ENCODE measurements at regions not wholly inside any gene's neighbourhood (a gene's known extent, or its start where the extent isn't known, plus 50 kb on each side); places are given as distances from the start of the nearest gene placed in this dataset.
"Not testable (repeated sequence)": the region's sequence is repeated elsewhere in the genome, so short reads cannot be mapped to it uniquely, and the experiment has no call there.

DNA sequence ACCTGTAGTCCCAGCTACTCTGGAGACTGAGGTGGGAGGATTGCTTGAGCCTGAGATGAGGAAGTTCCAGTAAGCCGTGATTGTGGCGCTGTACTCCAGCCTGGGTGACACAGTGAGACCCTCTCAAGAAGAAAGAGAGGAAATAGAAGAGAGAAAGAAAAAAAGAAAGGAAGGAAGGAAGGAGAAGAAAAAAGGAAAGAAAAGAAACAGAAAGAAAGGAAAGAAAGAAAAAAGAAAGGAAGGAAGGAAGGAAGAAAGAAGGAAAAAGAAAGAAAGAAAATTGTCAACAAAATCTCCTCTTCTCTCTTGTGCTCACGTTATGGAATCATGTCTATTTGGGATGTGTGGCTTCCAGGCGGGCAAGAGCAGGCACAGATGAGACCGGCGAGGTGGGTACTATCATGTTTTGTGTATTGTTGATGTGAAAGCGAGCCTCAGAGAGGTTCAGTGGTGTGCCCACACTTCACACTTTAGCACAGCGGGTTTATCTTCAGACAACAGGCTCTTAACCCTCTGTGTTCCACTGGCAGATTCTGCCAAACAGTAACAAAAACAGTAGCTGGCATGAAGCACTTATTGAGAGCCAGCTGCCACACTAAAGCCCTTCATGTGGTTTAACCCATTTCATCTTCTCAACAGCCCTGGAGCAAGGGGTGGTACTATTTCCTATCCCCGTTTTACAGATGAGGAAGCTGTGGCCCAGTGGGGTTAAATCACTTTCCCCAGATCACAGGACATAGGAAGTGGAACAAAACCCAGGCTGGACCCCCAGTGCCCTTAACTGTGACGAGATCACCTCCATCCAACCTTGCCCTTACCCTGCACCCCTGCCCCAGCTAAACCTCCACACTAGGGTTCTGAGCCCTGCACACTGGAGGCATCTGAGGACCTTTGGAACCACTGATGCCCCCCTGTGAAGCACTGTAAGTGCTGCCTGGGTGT is 94.7 kb upstream of the TARDBP start:
- no peaks in the 10 kb centered on the region for H3K27me3 ChIP-seq (ENCODE audit: low read depth, low read length)
- no peak overlapping the region for H3K4me3 ChIP-seq (ENCODE audit: low read depth in 1 of 2, low read length in 2 of 2)
- no peak overlapping the region for H3K27ac ChIP-seq (ENCODE audit: low read length)
- no peaks in the 10 kb centered on the region for H3K36me3 ChIP-seq (ENCODE audit: control insufficient read depth in 1 of 2, insufficient read depth in 2 of 2, low read length in 2 of 2)
- no peaks in the 10 kb centered on the region for H3K9me3 ChIP-seq (ENCODE audit: control insufficient read depth in 1 of 2, low read length in 2 of 2)
- no peaks in the 10 kb centered on the region for H3K4me1 ChIP-seq (ENCODE audit: control insufficient read depth in 1 of 2, insufficient read depth in 2 of 2, low read length in 2 of 2)

DNA sequence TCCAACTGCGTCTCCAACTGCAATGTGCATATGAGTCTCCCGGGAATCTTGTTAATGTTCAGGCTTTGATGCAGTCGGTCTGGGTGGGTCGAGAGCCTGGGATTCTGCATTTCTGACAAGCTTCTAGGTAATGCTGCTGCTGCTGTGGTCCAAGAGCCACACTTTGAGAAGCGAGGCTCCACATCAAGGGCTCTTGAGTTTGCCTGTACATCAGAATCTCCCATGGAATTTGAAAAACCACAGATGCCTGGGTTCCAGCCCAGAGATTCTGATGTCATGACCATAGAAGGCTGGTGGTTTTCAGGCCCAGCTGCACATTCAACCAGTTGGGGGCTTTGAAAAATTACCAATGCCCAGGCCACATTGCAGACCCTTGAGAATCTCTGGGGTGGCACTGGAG is 93.9 kb upstream of the TARDBP start:
- no peaks in the 10 kb centered on the region for H3K9me3 ChIP-seq (ENCODE audit: control insufficient read depth in 1 of 2, low read length in 2 of 2)
- H3K4me3 ChIP-seq (ENCODE audit: low read depth in 1 of 2, low read length in 2 of 2) = no peak overlapping the region
- no peak overlapping the region for H3K27ac ChIP-seq (ENCODE audit: low read length)
- no peaks in the 10 kb centered on the region for H3K27me3 ChIP-seq (ENCODE audit: low read depth, low read length)
- H3K4me1 ChIP-seq (ENCODE audit: control insufficient read depth in 1 of 2, insufficient read depth in 2 of 2, low read length in 2 of 2) = no peaks in the 10 kb centered on the region
- no peaks in the 10 kb centered on the region for H3K36me3 ChIP-seq (ENCODE audit: control insufficient read depth in 1 of 2, insufficient read depth in 2 of 2, low read length in 2 of 2)

DNA sequence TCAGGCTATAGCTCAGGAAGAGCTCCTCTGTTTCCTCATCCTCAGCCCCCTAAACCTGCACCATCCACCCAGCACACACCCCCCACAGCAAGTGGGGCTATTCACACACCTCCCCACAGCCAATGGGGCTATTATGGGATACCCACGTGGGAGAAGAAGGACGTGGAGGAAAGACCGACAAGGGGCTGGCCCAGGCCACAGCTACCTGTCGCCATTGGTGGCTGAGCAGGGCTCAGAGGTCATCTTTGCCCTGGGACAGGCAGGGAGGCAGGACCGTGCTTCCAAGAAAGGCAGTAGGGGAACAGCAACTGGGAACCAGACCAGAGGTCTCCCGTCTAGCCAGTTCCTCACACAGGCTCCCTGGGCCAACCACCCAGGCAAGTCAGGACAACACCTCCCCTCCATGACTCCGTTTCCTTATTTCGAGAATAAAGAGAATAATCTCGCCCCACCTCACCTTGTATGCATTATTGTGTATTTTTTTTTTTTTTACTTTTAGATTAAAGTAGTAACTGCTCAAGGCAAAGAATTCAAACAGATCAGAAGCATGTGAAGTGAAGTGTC is 92.3 kb upstream of the TARDBP start:
- H3K27me3 ChIP-seq (ENCODE audit: low read depth, low read length) = no peaks in the 10 kb centered on the region
- H3K36me3 ChIP-seq (ENCODE audit: control insufficient read depth in 1 of 2, insufficient read depth in 2 of 2, low read length in 2 of 2) = no peaks in the 10 kb centered on the region
- H3K4me1 ChIP-seq (ENCODE audit: control insufficient read depth in 1 of 2, insufficient read depth in 2 of 2, low read length in 2 of 2) = no peaks in the 10 kb centered on the region
- no peaks in the 10 kb centered on the region for H3K9me3 ChIP-seq (ENCODE audit: control insufficient read depth in 1 of 2, low read length in 2 of 2)
- no peak overlapping the region for H3K4me3 ChIP-seq (ENCODE audit: low read depth in 1 of 2, low read length in 2 of 2)
- no peak overlapping the region for H3K27ac ChIP-seq (ENCODE audit: low read length)

DNA sequence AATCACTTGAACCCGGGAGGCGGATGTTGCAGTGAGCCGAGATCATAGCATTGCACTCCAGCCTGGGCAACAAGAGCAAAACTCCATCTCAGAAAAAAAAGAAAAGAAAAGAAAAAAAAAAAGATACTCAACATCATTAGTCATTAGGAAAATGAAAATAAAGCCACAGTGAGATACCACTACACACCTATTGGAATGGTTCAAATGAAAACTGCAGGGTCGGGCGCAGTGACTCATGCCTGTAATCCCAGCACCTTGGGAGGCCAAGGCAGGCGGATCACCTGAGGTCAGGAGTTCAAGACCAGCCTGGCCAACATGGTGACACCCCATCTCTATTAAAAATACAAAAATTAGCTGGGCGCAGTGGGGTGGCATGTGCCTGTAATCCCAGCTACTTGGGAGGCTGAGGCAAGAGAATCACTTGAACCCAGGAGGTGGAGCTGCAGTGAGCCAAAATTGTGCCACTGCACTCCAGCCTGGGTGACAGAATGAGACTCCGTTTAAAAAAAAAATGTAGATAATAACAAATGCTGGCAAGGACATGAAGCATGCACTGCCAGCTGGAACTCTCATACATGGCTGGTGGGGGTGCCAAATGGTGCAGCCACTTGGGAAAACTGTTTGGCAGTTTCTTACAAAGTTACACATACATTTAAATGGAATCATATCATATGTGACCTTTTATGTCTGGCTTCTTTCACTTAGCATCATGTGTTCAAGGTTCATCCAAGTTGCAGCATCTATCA is 90.0 kb upstream of the TARDBP start:
- H3K9me3 ChIP-seq (ENCODE audit: control insufficient read depth in 1 of 2, low read length in 2 of 2); H3K27ac ChIP-seq (ENCODE audit: low read length); H3K27me3 ChIP-seq (ENCODE audit: low read depth, low read length); H3K36me3 ChIP-seq (ENCODE audit: control insufficient read depth in 1 of 2, insufficient read depth in 2 of 2, low read length in 2 of 2); H3K4me1 ChIP-seq (ENCODE audit: control insufficient read depth in 1 of 2, insufficient read depth in 2 of 2, low read length in 2 of 2); H3K4me3 ChIP-seq (ENCODE audit: low read depth in 1 of 2, low read length in 2 of 2): not testable (repeated sequence)

DNA sequence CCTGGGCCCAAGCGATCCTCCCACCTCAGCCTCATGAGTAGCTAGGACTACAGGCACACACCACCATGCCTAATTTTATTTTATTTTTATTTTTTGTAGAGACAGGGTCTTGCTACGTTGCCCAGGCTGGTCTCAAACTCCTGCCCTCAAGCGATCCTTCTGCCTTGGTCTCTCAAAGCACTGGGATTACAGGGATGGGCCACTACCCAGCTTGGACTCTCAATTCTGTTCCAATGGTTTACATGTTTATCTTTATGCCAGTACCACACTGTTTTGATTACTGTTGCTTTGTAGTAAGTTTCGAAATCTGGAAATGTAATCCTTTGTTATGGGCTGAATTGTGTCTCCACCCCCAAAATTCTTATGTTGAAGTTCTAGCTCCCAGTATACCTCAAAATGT is 88.4 kb upstream of the TARDBP start:
- Histone ChIP-seq H3K4me1 (ENCODE audit: control insufficient read depth in 1 of 2, insufficient read depth in 2 of 2, low read length in 2 of 2) (no peaks in the 10 kb centered on the region), H3K27ac (ENCODE audit: low read length) (no peak overlapping the region), H3K36me3 (ENCODE audit: control insufficient read depth in 1 of 2, insufficient read depth in 2 of 2, low read length in 2 of 2) (no peaks in the 10 kb centered on the region), H3K4me3 (ENCODE audit: low read depth in 1 of 2, low read length in 2 of 2) (no peak overlapping the region), H3K9me3 (ENCODE audit: control insufficient read depth in 1 of 2, low read length in 2 of 2) (no peaks in the 10 kb centered on the region), H3K27me3 (ENCODE audit: low read depth, low read length) (no peaks in the 10 kb centered on the region)

DNA sequence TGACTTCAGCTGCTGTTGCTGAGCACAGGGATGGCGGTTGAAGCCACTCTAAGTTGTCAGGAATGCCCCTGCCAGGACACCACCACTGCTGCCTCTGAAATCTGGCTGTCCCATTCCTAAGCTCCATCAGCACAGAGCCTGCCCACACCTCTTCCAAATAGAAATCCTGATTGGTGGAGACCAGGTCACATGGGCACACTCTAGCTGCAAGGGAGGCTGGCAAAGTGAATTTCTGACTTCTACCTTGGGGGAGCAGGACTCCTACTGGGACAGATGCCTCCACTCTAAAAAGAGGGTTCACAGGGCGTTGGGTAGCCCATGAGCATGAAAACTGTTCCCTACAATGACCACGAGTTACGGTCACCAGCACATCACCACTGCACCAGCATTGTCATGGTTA is 83.8 kb upstream of the TARDBP start:
- Histone ChIP-seq H3K9me3 (ENCODE audit: control insufficient read depth in 1 of 2, low read length in 2 of 2) (no peaks in the 10 kb centered on the region), H3K27me3 (ENCODE audit: low read depth, low read length) (no peaks in the 10 kb centered on the region), H3K4me3 (ENCODE audit: low read depth in 1 of 2, low read length in 2 of 2) (no peak overlapping the region), H3K27ac (ENCODE audit: low read length) (no peak overlapping the region), H3K4me1 (ENCODE audit: control insufficient read depth in 1 of 2, insufficient read depth in 2 of 2, low read length in 2 of 2) (no peaks in the 10 kb centered on the region), H3K36me3 (ENCODE audit: control insufficient read depth in 1 of 2, insufficient read depth in 2 of 2, low read length in 2 of 2) (no peaks in the 10 kb centered on the region)

DNA sequence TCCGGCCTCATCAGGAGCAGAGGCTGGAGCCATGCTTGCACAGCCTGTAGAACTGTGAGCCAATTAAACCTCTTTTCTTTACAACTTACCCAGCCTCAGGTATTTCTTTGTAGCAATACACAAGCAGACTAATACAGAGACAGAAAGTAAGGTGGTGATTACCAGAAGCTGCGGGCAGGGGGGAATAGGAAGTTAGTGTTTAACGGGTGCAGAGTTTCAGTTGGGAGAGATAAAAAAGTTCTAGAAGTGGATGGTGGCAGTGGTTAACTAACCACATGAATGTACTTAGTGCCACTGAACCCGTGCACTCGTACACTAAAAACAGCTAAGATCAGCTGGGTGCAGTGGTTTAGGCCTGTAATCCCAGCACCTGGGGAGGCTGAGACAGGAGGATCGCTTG is 80.4 kb upstream of the TARDBP start:
- H3K27ac ChIP-seq (ENCODE audit: low read length) = no peak overlapping the region
- H3K9me3 ChIP-seq (ENCODE audit: control insufficient read depth in 1 of 2, low read length in 2 of 2) = no peaks in the 10 kb centered on the region
- no peaks in the 10 kb centered on the region for H3K4me1 ChIP-seq (ENCODE audit: control insufficient read depth in 1 of 2, insufficient read depth in 2 of 2, low read length in 2 of 2)
- no peak overlapping the region for H3K4me3 ChIP-seq (ENCODE audit: low read depth in 1 of 2, low read length in 2 of 2)
- no peaks in the 10 kb centered on the region for H3K27me3 ChIP-seq (ENCODE audit: low read depth, low read length)
- H3K36me3 ChIP-seq (ENCODE audit: control insufficient read depth in 1 of 2, insufficient read depth in 2 of 2, low read length in 2 of 2) = no peaks in the 10 kb centered on the region

DNA sequence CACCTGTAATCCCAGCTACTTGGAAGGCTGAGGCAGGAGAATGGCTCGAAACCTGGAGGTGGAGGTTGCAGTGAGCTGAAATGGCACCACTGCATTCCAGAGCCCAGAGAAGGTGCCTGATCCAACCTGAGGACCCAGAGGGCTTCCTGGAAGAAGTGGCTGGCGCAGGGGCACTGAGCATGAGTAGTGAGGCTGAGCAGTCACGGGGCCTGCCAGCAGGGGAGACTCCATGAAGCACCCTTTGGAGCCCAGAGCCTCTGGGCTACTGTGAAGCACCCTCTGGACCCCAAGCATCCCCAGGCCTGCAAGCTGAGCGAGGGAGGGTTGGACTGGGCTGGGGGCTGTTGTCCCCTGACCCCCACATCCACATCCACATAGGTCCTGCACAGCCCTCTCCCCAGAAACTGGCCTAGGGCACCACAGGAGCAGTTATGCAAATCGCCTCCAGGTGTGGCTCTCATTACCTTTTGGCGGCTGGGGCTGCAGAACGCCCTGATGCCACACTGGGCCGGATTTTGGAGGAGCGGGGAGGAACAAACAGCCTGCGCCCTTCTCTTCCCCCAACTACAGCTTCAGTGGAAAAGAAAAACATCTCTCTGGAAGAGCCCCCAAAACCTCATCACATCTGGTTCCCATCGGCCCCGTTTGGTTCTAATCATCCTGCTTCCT is 78.2 kb upstream of the TARDBP start:
- no peaks in the 10 kb centered on the region for H3K4me1 ChIP-seq (ENCODE audit: control insufficient read depth in 1 of 2, insufficient read depth in 2 of 2, low read length in 2 of 2)
- no peak overlapping the region for H3K27ac ChIP-seq (ENCODE audit: low read length)
- no peaks in the 10 kb centered on the region for H3K36me3 ChIP-seq (ENCODE audit: control insufficient read depth in 1 of 2, insufficient read depth in 2 of 2, low read length in 2 of 2)
- H3K27me3 ChIP-seq (ENCODE audit: low read depth, low read length) = no peaks in the 10 kb centered on the region
- no peaks in the 10 kb centered on the region for H3K9me3 ChIP-seq (ENCODE audit: control insufficient read depth in 1 of 2, low read length in 2 of 2)
- no peak overlapping the region for H3K4me3 ChIP-seq (ENCODE audit: low read depth in 1 of 2, low read length in 2 of 2)

DNA sequence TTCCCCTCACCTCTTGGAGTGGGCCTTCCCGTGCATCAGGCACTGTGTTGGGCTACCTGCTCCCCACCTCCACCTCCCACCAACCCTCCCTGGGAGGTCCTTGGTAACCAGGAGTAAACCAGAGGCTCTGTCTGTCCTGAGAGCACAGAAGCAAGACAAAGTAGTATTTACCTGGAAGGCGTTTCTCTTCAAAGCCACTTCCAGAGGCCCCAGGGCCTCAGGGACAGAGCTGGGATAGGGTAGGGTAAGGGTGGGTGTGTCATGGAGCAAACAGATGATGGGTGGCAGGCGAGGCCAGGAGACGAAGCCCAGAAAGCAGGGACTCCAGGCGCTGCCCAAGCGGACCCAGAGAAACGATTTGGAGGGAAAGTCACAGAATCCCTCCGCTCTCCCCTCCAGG is 77.2 kb upstream of the TARDBP start:
- H3K9me3 ChIP-seq (ENCODE audit: control insufficient read depth in 1 of 2, low read length in 2 of 2) = no peaks in the 10 kb centered on the region
- no peaks in the 10 kb centered on the region for H3K27me3 ChIP-seq (ENCODE audit: low read depth, low read length)
- H3K27ac ChIP-seq (ENCODE audit: low read length) = no peak overlapping the region
- no peak overlapping the region for H3K4me3 ChIP-seq (ENCODE audit: low read depth in 1 of 2, low read length in 2 of 2)
- peaks cover 0 to 2% of the 10 kb centered on the region in 2 donors for H3K4me1 ChIP-seq (ENCODE audit: control insufficient read depth in 1 of 2, insufficient read depth in 2 of 2, low read length in 2 of 2)
- H3K36me3 ChIP-seq (ENCODE audit: control insufficient read depth in 1 of 2, insufficient read depth in 2 of 2, low read length in 2 of 2) = no peaks in the 10 kb centered on the region

DNA sequence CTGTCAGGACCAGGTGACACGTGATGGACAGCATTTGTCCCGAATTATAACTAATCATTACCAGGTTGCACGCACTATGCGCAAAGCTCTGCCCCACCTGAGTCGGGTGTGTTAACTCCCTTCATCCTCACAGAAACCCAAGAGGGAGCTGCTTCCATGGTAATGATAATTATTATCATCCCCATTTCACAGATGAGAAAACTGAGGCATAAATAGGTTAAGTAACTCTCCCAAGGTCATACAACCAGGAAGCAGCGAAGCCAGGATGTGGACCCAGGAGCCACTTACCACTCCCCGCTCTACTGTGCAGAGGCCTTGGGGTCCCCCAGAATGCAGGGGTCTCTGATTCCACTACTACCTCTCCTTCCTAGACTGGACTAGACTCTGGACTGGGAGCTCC is 76.7 kb upstream of the TARDBP start:
- Histone ChIP-seq H3K4me1 (ENCODE audit: control insufficient read depth in 1 of 2, insufficient read depth in 2 of 2, low read length in 2 of 2) (peaks cover 0 to 3% of the 10 kb centered on the region in 2 donors), H3K9me3 (ENCODE audit: control insufficient read depth in 1 of 2, low read length in 2 of 2) (no peaks in the 10 kb centered on the region), H3K4me3 (ENCODE audit: low read depth in 1 of 2, low read length in 2 of 2) (no peak overlapping the region), H3K27ac (ENCODE audit: low read length) (no peak overlapping the region), H3K36me3 (ENCODE audit: control insufficient read depth in 1 of 2, insufficient read depth in 2 of 2, low read length in 2 of 2) (no peaks in the 10 kb centered on the region), H3K27me3 (ENCODE audit: low read depth, low read length) (no peaks in the 10 kb centered on the region)

Measured in muscle layer of duodenum (tissue), 2 donors.